ENCODE measurements at regions not wholly inside any gene's neighbourhood (a gene's known extent, or its start where the extent isn't known, plus 50 kb on each side); places are given as distances from the start of the nearest gene placed in this dataset.

DNA sequence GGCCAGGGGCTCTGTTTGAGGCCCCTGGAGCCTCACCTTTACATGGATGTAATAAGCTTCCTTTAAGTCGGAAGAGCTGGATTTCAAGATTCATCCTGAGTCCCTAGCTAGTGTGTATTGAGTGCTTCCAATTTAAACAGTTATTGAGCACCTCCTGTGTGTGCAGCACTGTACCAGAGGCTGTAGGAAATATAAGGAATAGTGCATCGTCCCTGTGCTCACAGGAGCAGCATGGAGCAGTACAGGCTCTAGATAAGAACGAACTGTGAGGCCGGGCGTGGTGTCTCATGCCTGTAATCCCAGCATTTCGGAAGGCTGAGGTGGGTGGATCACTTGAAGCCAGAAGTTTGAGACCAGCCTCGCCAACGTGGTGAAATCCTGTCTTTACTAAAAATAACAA lies 65.8 kb upstream of the METAP2 start:
- intact Hi-C loops (cut with micrococcal nuclease; ENCODE audit: unreplicated experiment) (no loop called here), in situ Hi-C loops (cut with MboI) (no loop called here)
- no peak overlapping the region for H3K9ac ChIP-seq (ENCODE audit: control insufficient read depth, insufficient read depth, low read length)
- SMC1A ChIA-PET (ENCODE audit: uncharacterized antibody, unreplicated experiment), result no interaction called here
- CTCF ChIA-PET, result no interaction called here
- 39% methylated on average over 8 of the region's 8 CpGs for WGBS (ENCODE audit: insufficient coverage, insufficient replicate concordance, low lambda C conversion rate, missing lambda C conversion rate)
- H3K9me3 ChIP-seq (replicated peaks; ENCODE audit: control insufficient read depth, insufficient read depth, low read length), result no peaks in the 10 kb centered on the region
- TF ChIP-seq TCF7 (IDR thresholded peaks at IDR 0.05; ENCODE audit: borderline replicate concordance) (no peak), PML (IDR thresholded peaks at IDR 0.05; ENCODE audit: low read length) (no peak), FOXM1 (IDR thresholded peaks at IDR 0.05; ENCODE audit: low read depth, low read length) (no peak), FOS (IDR thresholded peaks at IDR 0.05; ENCODE audit: borderline replicate concordance, extremely low read depth, insufficient read length) (no peak), CBX5 (IDR thresholded peaks at IDR 0.05; ENCODE audit: low read depth) (no peak), ZBTB11 (CRISPR knock-in tag; IDR thresholded peaks at IDR 0.05) (no peak), ZNF274 (IDR thresholded peaks at IDR 0.05; ENCODE audit: insufficient read depth, insufficient read length) (no peak), SMAD1 (IDR thresholded peaks at IDR 0.05; ENCODE audit: low read depth, partially characterized antibody) (no peak), HSF1 (IDR thresholded peaks at IDR 0.05; ENCODE audit: low read depth, low read length) (no peak), USF2 (IDR thresholded peaks at IDR 0.05; ENCODE audit: borderline replicate concordance, low read depth, low read length) (no peak), TAF1 (IDR thresholded peaks at IDR 0.05; ENCODE audit: borderline replicate concordance, low read depth, low read length) (no peak), NBN (IDR thresholded peaks at IDR 0.05) (no peak), ZZZ3 (IDR thresholded peaks at IDR 0.05; ENCODE audit: control insufficient read depth, insufficient read length, low read depth) (no peak), NFXL1 (IDR thresholded peaks at IDR 0.05; ENCODE audit: borderline replicate concordance) (no peak), JUND (IDR thresholded peaks at IDR 0.05; ENCODE audit: low read depth, low read length) (no peak), SMARCA5 (IDR thresholded peaks at IDR 0.05) (no peak)
- TF ChIP-seq, protein P1, sequence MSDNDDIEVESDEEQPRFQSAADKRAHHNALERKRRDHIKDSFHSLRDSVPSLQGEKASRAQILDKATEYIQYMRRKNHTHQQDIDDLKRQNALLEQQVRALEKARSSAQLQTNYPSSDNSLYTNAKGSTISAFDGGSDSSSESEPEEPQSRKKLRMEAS (IDR thresholded peaks at IDR 0.05; ENCODE audit: low read depth, low read length), result no peak
- TF ChIP-seq, protein P2, sequence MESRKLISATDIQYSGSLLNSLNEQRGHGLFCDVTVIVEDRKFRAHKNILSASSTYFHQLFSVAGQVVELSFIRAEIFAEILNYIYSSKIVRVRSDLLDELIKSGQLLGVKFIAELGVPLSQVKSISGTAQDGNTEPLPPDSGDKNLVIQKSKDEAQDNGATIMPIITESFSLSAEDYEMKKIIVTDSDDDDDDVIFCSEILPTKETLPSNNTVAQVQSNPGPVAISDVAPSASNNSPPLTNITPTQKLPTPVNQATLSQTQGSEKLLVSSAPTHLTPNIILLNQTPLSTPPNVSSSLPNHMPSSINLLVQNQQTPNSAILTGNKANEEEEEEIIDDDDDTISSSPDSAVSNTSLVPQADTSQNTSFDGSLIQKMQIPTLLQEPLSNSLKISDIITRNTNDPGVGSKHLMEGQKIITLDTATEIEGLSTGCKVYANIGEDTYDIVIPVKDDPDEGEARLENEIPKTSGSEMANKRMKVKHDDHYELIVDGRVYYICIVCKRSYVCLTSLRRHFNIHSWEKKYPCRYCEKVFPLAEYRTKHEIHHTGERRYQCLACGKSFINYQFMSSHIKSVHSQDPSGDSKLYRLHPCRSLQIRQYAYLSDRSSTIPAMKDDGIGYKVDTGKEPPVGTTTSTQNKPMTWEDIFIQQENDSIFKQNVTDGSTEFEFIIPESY (IDR thresholded peaks at IDR 0.05), result no peak
- RAD21 ChIA-PET (ENCODE audit: unreplicated experiment), result no interaction called here
- no peak for ATAC-seq
- POLR2A ChIA-PET, result no interaction called here
- H3K27me3 ChIP-seq (replicated peaks in 1 of 2; ENCODE audit: control insufficient read depth in 2 of 2, insufficient read depth in 2 of 2, low read length in 1 of 2), result no peaks in the 10 kb centered on the region; a peak in 2 of 4 replicates
- H3K4me3 ChIP-seq, result no peak overlapping the region
- no peaks in the 10 kb centered on the region for H3K4me1 ChIP-seq (ENCODE audit: control insufficient read depth, insufficient read depth, low read length)
- DNase-seq (ENCODE audit: low read depth, low spot score), result no peak
- no peaks in the 10 kb centered on the region for H3K79me2 ChIP-seq (ENCODE audit: control insufficient read depth, insufficient read depth, low read length)
- BruUV-seq (replicated peaks), result no TSS peak
- H4K20me1 ChIP-seq (ENCODE audit: control insufficient read depth, insufficient read depth), result no peaks in the 10 kb centered on the region
- FAIRE-seq, result no peak
- H3K4me2 ChIP-seq (ENCODE audit: control insufficient read depth, insufficient read depth), result no peak overlapping the region
- no peak overlapping the region for H2AFZ ChIP-seq (ENCODE audit: control insufficient read depth, low read depth, low read length)
- H3K36me3 ChIP-seq (ENCODE audit: control insufficient read depth in 2 of 2, insufficient read depth in 2 of 2, low read length in 1 of 2), result no peaks in the 10 kb centered on the region
- no peak overlapping the region for H3K27ac ChIP-seq (ENCODE audit: control insufficient read depth, insufficient read depth)

All from GM12878 (cell line).